NT2/D1 (cell line): ENCODE measurements at regions not wholly inside any gene's neighbourhood (a gene's known extent, or its start where the extent isn't known, plus 50 kb on each side); places are given as distances from the start of the nearest gene placed in this dataset.

ENCODE experiments used
- SUZ12 ChIP-seq: IDR thresholded peaks from 2 replicates; pipeline ENCODE4 v1.6.1; 2011; ENCODE audit not compliant: insufficient read length, insufficient read depth; ENCODE audit errors: extremely low read depth
- YY1 ChIP-seq: IDR thresholded peaks from 2 replicates; pipeline ENCODE4 v1.6.1; 2011; ENCODE audit not compliant: insufficient read length, insufficient read depth
- ZNF274 ChIP-seq: IDR thresholded peaks from 2 replicates; pipeline ENCODE4 v1.6.1; 2011; ENCODE audit warnings: mild to moderate bottlenecking, low read depth, low read length

- no peak for TF ChIP-seq ZNF274
- no peak for TF ChIP-seq SUZ12
- no peak for TF ChIP-seq YY1
These were observed 648.3 kb downstream of the GABRG1 start for GRCh38 chr4:45475548-45475947.
